ENCODE measurements at regions not wholly inside any gene's neighbourhood (a gene's known extent, or its start where the extent isn't known, plus 50 kb on each side); places are given as distances from the start of the nearest gene placed in this dataset.

DNA sequence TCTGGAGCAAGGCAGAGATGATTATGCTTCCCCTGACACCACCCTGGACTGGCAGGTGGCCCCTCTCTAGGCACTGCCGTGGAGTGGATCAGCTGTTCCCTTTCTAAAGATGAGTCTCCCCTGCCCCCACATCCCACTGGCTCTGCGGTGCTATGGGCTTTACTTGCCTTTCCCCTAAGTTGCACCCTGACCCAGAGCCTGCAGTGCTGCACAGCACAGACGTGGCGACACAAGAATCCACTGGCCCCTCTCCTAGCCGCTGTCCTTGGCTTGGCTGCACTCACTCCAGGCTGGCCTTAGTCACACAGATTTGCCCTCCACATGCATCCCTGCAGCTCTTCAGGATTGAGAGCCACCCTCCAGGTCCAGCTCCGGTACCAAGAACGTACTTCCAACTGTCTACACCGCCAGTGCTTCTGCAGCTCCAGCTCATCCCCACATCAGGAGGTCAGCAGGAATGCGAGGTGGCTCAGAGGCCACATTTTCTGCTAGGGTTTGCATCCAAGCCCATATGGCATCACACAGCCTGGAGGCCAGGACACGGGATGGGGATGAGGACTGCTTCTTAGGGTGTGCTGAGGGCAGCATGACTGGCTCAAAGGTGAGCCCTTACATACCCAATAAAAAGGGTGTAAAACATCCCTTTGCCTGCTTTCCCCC is 82.4 kb upstream of the RASGRF1 start:
- Histone ChIP-seq H3K4me1 (replicated peaks in 1 of 2; ENCODE audit: control insufficient read depth in 2 of 2, insufficient read depth in 2 of 2, low read length in 2 of 2) (peaks cover 3 to 5% of the 10 kb centered on the region in 2 experiments; a peak in 2 of 5 replicates), H3K27ac (ENCODE audit: extremely low read depth, low read depth, low read length) (no peak overlapping the region), H3K79me2 (ENCODE audit: control insufficient read depth, insufficient read depth, low read length) (no peaks in the 10 kb centered on the region), H3K36me3 (ENCODE audit: control insufficient read depth, insufficient read depth, low read length) (no peaks in the 10 kb centered on the region), H4K20me1 (replicated peaks; ENCODE audit: control insufficient read depth, insufficient read depth, low read length) (no peaks in the 10 kb centered on the region), H3K4me2 (ENCODE audit: insufficient read depth, low read length) (no peak overlapping the region), H3K4me3 (no peak overlapping the region), H3K9ac (ENCODE audit: insufficient read depth in 1 of 2, low read depth in 2 of 2, low read length in 2 of 2) (no peak overlapping the region), H3K9me1 (ENCODE audit: control insufficient read depth, insufficient read depth, low read length) (no peaks in the 10 kb centered on the region), H3K9me3 (replicated peaks; ENCODE audit: control insufficient read depth, insufficient read depth, low read depth, low read length) (no peaks in the 10 kb centered on the region), H2AFZ (ENCODE audit: low read depth, low read length) (no peak overlapping the region), H3K27me3 (ENCODE audit: control insufficient read depth in 2 of 2, insufficient read depth in 2 of 2, low read length in 2 of 2) (peaks cover 0 to 29% of the 10 kb centered on the region in 2 experiments; a peak in 4 of 5 replicates)
- DNase-seq (ENCODE audit: extremely low read depth in 1 of 4, low spot score in 3 of 4) (no peak), ATAC-seq (no peak), FAIRE-seq (no peak)
- ChIA-PET POLR2A (interaction anchor here (0.6 kb wide), 2 partner anchors 25 to 211 kb away, joined by 3 to 4 read pairs; no protein-coding TSS in a partner anchor), CTCF (ENCODE audit: low intra/inter-chr PET ratio) (no interaction called here)
- no peak for TF ChIP-seq MYC (IDR thresholded peaks at IDR 0.05; ENCODE audit: low read depth, low read length)
- TF ChIP-seq MYC (CRISPR knock-in tag; IDR thresholded peaks at IDR 0.05; ENCODE audit: borderline replicate concordance, low read depth): no peak
- no peak for TF ChIP-seq IFI16 (CRISPR knock-in tag; IDR thresholded peaks at IDR 0.05)
- TF ChIP-seq MEF2A (IDR thresholded peaks at IDR 0.05; ENCODE audit: control insufficient read depth, low read depth, low read length): no peak
- no peak for TF ChIP-seq PRMT5 (CRISPR knock-in tag; IDR thresholded peaks at IDR 0.05)
- intact Hi-C loops (cut with micrococcal nuclease) (no loop called here), in situ Hi-C loops (cut with MboI) (no loop called here)
- BruUV-seq (replicated peaks): no TSS peak
- 4% methylated on average over 10 of the region's 10 CpGs for WGBS (ENCODE audit: insufficient coverage, low coverage, missing lambda C conversion rate)

DNA sequence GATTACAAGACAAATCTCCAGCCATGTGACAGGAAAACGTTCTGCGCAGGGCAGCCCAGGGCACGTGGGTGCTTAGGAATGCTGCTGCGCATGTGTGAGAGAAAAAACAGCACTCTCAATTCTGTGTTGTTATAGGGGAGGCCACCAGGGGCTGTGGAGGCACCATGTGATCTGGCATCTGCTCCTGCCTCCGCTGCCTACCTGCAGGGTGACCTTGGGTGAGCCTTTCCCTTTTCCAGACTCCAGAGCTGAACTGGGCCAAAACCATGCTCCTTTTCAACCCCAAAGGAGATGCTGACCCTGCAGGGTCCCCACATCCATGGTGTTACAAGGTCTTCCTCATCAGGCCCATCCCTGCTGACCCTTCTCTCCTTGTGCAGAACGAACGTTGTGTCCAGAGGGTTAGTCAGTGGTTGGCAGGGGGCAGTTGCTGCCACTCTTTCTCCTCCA is 81.5 kb upstream of the RASGRF1 start:
- in situ Hi-C loops (cut with MboI): no loop called here
- no peaks in the 10 kb centered on the region for H4K20me1 ChIP-seq (replicated peaks; ENCODE audit: control insufficient read depth, insufficient read depth, low read length)
- ChIA-PET POLR2A (interaction anchor here (0.6 kb wide), 1 partner anchor 212 kb away, joined by 3 read pairs; no protein-coding TSS in a partner anchor), CTCF (ENCODE audit: low intra/inter-chr PET ratio) (no interaction called here)
- FAIRE-seq (no peak), ATAC-seq (peak; percentile 86), DNase-seq (ENCODE audit: extremely low read depth in 1 of 4, low spot score in 3 of 4) (peak; percentile 35 to 68 (median 60))
- no peak overlapping the region for H2AFZ ChIP-seq (ENCODE audit: low read depth, low read length)
- H3K4me3 ChIP-seq: no peak overlapping the region
- H3K27ac ChIP-seq (ENCODE audit: extremely low read depth, low read depth, low read length): no peak overlapping the region
- no TSS peak for BruUV-seq (replicated peaks)
- H3K9ac ChIP-seq (ENCODE audit: insufficient read depth in 1 of 2, low read depth in 2 of 2, low read length in 2 of 2): no peak overlapping the region
- peaks cover 3 to 5% of the 10 kb centered on the region in 2 experiments; a peak in 2 of 5 replicates for H3K4me1 ChIP-seq (replicated peaks in 1 of 2; ENCODE audit: control insufficient read depth in 2 of 2, insufficient read depth in 2 of 2, low read length in 2 of 2)
- no peak overlapping the region for H3K4me2 ChIP-seq (ENCODE audit: insufficient read depth, low read length)
- intact Hi-C loops (cut with micrococcal nuclease): no loop called here
- H3K9me1 ChIP-seq (ENCODE audit: control insufficient read depth, insufficient read depth, low read length): no peaks in the 10 kb centered on the region
- WGBS (ENCODE audit: insufficient coverage, low coverage, missing lambda C conversion rate): 10% methylated on average over 7 of the region's 7 CpGs
- no peaks in the 10 kb centered on the region for H3K9me3 ChIP-seq (replicated peaks; ENCODE audit: control insufficient read depth, insufficient read depth, low read depth, low read length)
- no peaks in the 10 kb centered on the region for H3K79me2 ChIP-seq (ENCODE audit: control insufficient read depth, insufficient read depth, low read length)
- H3K36me3 ChIP-seq (ENCODE audit: control insufficient read depth, insufficient read depth, low read length): no peaks in the 10 kb centered on the region
- peaks cover 0 to 23% of the 10 kb centered on the region in 2 experiments; a peak in 4 of 5 replicates for H3K27me3 ChIP-seq (ENCODE audit: control insufficient read depth in 2 of 2, insufficient read depth in 2 of 2, low read length in 2 of 2)
- no peak for TF ChIP-seq ZBTB17 (CRISPR knock-in tag; IDR thresholded peaks at IDR 0.05)
- TF ChIP-seq, protein P1, sequence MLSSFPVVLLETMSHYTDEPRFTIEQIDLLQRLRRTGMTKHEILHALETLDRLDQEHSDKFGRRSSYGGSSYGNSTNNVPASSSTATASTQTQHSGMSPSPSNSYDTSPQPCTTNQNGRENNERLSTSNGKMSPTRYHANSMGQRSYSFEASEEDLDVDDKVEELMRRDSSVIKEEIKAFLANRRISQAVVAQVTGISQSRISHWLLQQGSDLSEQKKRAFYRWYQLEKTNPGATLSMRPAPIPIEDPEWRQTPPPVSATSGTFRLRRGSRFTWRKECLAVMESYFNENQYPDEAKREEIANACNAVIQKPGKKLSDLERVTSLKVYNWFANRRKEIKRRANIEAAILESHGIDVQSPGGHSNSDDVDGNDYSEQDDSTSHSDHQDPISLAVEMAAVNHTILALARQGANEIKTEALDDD (IDR thresholded peaks at IDR 0.05): no peak
- TF ChIP-seq, protein P2, sequence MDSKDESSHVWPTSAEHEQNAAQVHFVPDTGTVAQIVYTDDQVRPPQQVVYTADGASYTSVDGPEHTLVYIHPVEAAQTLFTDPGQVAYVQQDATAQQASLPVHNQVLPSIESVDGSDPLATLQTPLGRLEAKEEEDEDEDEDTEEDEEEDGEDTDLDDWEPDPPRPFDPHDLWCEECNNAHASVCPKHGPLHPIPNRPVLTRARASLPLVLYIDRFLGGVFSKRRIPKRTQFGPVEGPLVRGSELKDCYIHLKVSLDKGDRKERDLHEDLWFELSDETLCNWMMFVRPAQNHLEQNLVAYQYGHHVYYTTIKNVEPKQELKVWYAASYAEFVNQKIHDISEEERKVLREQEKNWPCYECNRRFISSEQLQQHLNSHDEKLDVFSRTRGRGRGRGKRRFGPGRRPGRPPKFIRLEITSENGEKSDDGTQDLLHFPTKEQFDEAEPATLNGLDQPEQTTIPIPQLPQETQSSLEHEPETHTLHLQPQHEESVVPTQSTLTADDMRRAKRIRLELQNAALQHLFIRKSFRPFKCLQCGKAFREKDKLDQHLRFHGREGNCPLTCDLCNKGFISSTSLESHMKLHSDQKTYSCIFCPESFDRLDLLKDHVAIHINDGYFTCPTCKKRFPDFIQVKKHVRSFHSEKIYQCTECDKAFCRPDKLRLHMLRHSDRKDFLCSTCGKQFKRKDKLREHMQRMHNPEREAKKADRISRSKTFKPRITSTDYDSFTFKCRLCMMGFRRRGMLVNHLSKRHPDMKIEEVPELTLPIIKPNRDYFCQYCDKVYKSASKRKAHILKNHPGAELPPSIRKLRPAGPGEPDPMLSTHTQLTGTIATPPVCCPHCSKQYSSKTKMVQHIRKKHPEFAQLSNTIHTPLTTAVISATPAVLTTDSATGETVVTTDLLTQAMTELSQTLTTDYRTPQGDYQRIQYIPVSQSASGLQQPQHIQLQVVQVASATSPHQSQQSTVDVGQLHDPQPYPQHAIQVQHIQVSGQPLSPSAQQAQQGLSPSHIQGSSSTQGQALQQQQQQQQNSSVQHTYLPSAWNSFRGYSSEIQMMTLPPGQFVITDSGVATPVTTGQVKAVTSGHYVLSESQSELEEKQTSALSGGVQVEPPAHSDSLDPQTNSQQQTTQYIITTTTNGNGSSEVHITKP (IDR thresholded peaks at IDR 0.05; ENCODE audit: partially characterized antibody): peak; percentile 66
- TF ChIP-seq NELFE (IDR thresholded peaks at IDR 0.05; ENCODE audit: insufficient read depth, insufficient read length): no peak
- no peak for TF ChIP-seq TCF7 (IDR thresholded peaks at IDR 0.05; ENCODE audit: borderline replicate concordance)
